Ishikawa (cell line): ENCODE measurements at regions not wholly inside any gene's neighbourhood (a gene's known extent, or its start where the extent isn't known, plus 50 kb on each side); places are given as distances from the start of the nearest gene placed in this dataset.

Source experiments
- CEBPB ChIP-seq: IDR thresholded peaks from 2 replicates; pipeline ENCODE4 v1.6.1; 2012
- CREB1 ChIP-seq: IDR thresholded peaks from 2 replicates; pipeline ENCODE4 v1.6.1; 2012; ENCODE audit warnings: low read depth
- EGR1 ChIP-seq: IDR thresholded peaks from 2 replicates; pipeline ENCODE4 v1.6.1; 2012
- EP300 ChIP-seq: IDR thresholded peaks from 2 replicates; pipeline ENCODE4 v1.6.1; 2012; ENCODE audit warnings: borderline replicate concordance
- FOXM1 ChIP-seq: IDR thresholded peaks from 2 replicates; pipeline ENCODE4 v1.6.1; 2012; ENCODE audit warnings: low read depth, borderline replicate concordance
- NFIC ChIP-seq: IDR thresholded peaks from 2 replicates; pipeline ENCODE4 v1.6.1; 2012
- RAD21 ChIP-seq: IDR thresholded peaks from 2 replicates; pipeline ENCODE4 v1.6.1; 2012; ENCODE audit warnings: low read depth
- TAF1 ChIP-seq: IDR thresholded peaks from 2 replicates; pipeline ENCODE4 v1.6.1; 2012; ENCODE audit warnings: low read depth, mild to moderate bottlenecking
- TCF12 ChIP-seq: IDR thresholded peaks from 2 replicates; pipeline ENCODE4 v1.6.1; 2012; ENCODE audit warnings: low read depth
- TEAD4 ChIP-seq: IDR thresholded peaks from 2 replicates; pipeline ENCODE4 v1.6.1; 2012
- YY1 ChIP-seq: IDR thresholded peaks from 2 replicates; pipeline ENCODE4 v1.6.1; 2012; ENCODE audit warnings: low read depth
- ZBTB7A ChIP-seq: IDR thresholded peaks from 2 replicates; pipeline ENCODE4 v1.6.1; 2012; ENCODE audit warnings: low read depth
- TF ChIP-seq, protein P1 (sequence below): IDR thresholded peaks from 2 replicates; pipeline ENCODE4 v1.6.1; 2012
- TF ChIP-seq, protein P2 (sequence below): IDR thresholded peaks from 2 replicates; pipeline ENCODE4 v1.6.1; 2012; ENCODE audit warnings: low read depth, mild to moderate bottlenecking
- TF ChIP-seq, protein P3 (sequence below): IDR thresholded peaks from 2 replicates; pipeline ENCODE4 v1.6.1; 2012

DNA sequence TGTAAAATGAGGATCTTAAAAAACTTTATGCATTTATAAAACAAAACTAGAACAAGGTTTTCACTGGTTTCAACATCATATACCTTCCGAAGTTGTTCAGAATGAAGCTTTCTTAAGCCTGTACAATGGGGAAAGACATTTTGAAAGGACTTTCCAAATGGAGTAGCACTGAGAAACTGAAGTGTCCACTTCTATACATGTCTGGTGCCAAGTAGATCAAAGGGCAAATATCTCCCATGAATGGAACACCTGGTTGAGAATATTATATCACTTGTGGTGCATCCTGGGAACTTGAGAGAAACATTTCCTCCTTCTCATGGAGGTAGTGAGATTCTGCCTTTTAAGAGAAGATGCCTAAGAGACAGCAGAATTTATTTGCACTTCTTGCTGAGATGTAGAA lies 182.1 kb upstream of the ACTBL2 start:
- peak; percentile 41; the same call in 1 of the 2 replicates for TF ChIP-seq NFIC
- TF ChIP-seq, protein P1, sequence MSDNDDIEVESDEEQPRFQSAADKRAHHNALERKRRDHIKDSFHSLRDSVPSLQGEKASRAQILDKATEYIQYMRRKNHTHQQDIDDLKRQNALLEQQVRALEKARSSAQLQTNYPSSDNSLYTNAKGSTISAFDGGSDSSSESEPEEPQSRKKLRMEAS = no peak

DNA sequence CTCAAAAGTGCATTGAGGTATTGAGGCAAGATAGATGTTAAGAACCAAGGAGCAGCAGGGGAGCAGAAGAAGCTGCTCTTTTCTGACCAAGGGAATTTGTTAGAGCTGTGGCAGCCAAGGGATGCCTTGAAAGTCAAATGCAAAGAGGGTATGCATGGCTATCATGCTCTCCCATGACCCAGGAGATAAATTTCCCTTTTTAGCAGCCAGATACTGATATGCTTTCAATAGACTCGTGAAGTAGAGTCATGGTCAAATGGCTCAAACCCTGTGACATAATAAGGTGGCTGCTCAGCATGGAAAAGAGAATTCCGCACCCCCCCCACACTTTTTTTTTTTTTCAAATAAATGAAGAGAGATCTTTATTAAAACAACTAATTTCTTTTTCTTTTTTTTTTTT lies 180.9 kb upstream of the ACTBL2 start:
- no peak for TF ChIP-seq YY1
- TF ChIP-seq, protein P2, sequence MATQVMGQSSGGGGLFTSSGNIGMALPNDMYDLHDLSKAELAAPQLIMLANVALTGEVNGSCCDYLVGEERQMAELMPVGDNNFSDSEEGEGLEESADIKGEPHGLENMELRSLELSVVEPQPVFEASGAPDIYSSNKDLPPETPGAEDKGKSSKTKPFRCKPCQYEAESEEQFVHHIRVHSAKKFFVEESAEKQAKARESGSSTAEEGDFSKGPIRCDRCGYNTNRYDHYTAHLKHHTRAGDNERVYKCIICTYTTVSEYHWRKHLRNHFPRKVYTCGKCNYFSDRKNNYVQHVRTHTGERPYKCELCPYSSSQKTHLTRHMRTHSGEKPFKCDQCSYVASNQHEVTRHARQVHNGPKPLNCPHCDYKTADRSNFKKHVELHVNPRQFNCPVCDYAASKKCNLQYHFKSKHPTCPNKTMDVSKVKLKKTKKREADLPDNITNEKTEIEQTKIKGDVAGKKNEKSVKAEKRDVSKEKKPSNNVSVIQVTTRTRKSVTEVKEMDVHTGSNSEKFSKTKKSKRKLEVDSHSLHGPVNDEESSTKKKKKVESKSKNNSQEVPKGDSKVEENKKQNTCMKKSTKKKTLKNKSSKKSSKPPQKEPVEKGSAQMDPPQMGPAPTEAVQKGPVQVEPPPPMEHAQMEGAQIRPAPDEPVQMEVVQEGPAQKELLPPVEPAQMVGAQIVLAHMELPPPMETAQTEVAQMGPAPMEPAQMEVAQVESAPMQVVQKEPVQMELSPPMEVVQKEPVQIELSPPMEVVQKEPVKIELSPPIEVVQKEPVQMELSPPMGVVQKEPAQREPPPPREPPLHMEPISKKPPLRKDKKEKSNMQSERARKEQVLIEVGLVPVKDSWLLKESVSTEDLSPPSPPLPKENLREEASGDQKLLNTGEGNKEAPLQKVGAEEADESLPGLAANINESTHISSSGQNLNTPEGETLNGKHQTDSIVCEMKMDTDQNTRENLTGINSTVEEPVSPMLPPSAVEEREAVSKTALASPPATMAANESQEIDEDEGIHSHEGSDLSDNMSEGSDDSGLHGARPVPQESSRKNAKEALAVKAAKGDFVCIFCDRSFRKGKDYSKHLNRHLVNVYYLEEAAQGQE = no peak
- TF ChIP-seq, protein P3, sequence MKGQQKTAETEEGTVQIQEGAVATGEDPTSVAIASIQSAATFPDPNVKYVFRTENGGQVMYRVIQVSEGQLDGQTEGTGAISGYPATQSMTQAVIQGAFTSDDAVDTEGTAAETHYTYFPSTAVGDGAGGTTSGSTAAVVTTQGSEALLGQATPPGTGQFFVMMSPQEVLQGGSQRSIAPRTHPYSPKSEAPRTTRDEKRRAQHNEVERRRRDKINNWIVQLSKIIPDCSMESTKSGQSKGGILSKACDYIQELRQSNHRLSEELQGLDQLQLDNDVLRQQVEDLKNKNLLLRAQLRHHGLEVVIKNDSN = no peak
- TF ChIP-seq EP300 = no peak
- TF ChIP-seq ZBTB7A = no peak
- no peak for TF ChIP-seq CEBPB
- TF ChIP-seq TEAD4 = no peak
- no peak for TF ChIP-seq EGR1
- TF ChIP-seq, protein P1 = no peak
- no peak for TF ChIP-seq RAD21
- no peak for TF ChIP-seq TCF12
- TF ChIP-seq CREB1 = no peak
- TF ChIP-seq FOXM1 = no peak
- no peak for TF ChIP-seq TAF1
- TF ChIP-seq NFIC = no peak

DNA sequence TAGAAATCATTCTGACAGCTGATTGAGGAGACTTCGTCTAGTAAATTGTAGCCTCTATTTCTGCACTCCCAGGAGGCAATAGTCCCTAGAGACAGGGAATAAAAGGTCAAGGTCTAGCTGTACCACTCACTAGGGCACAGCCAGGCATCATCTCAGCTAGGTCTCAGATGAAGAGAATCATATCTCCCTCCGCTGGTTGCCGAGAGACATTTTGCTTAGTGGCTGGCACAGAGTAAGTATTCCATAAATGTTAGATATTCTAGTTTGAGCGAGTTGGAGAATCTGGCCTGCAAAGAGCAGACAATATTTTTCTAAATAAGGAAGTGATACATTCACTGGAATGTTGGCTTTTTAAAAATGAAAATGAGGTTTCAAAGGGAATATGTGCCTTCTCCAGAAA lies 180.4 kb upstream of the ACTBL2 start:
- TF ChIP-seq TEAD4 (no peak), FOXM1 (no peak), TAF1 (no peak), YY1 (no peak), EGR1 (no peak), TCF12 (no peak), NFIC (no peak), CREB1 (no peak)
- TF ChIP-seq, protein P3 = no peak
- TF ChIP-seq, protein P1 = no peak
- TF ChIP-seq, protein P2 = no peak

DNA sequence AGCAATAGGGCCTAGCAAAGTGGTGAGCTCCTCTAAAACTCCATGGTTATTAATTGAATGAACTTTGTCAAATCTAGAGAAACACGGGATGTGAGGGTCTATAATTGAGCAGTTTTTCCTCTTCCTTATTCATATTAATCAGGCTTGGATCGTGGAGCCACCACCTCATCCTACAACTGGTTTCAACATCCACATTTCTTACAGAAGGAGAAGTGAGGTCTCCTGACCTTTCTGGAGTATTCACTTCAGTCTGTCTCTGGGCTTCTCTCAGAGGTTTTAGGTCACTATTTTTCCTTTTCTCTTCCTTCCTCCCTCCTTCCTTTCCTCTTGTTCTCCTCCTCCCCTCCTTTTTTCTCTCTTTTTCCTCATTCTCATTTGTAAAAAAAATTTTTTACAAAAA lies 177.3 kb upstream of the ACTBL2 start:
- TF ChIP-seq TEAD4 = no peak
- no peak for TF ChIP-seq CEBPB
- TF ChIP-seq FOXM1 = no peak
- no peak for TF ChIP-seq CREB1
- no peak for TF ChIP-seq ZBTB7A
- TF ChIP-seq RAD21 = no peak
- TF ChIP-seq YY1 = no peak
- no peak for TF ChIP-seq EGR1
- no peak for TF ChIP-seq TCF12
- TF ChIP-seq, protein P1 = no peak
- TF ChIP-seq, protein P3 = no peak
- TF ChIP-seq, protein P2 = no peak
- TF ChIP-seq TAF1 = no peak
- TF ChIP-seq EP300 = no peak
